Stimulated activated CD4-positive, alpha-beta T cell treated with anti-CD3 and anti-CD28 coated beads, TNF-alpha, amount 100 ng/mL, for 24 hours (primary cell): ENCODE measurements at regions not wholly inside any gene's neighbourhood (a gene's known extent, or its start where the extent isn't known, plus 50 kb on each side); places are given as distances from the start of the nearest gene placed in this dataset.
"Not testable (repeated sequence)": the region's sequence is repeated elsewhere in the genome, so short reads cannot be mapped to it uniquely, and the experiment has no call there.

Source experiments
- DNase-seq, 3 experiments: peaks; one replicate each; pipeline ENCODE4 v3.0.0-alpha.2; 2020; ENCODE audit warnings: low read depth in 3 of 3

- no peak for DNase-seq
These were observed 425.8 kb upstream of the GRIN3A start for GRCh38 chr9:102164247-102164646.

GRCh38 chr9:102153081-102153480 is 414.6 kb upstream of the GRIN3A start:
- not testable (repeated sequence) for DNase-seq

- no peak for DNase-seq
These were observed 397.3 kb upstream of the GRIN3A start for GRCh38 chr9:102135768-102136167.

- DNase-seq = no peak
These were observed 386.0 kb upstream of the GRIN3A start for GRCh38 chr9:102124465-102124864.

GRCh38 chr9:102114557-102114956 is 376.1 kb upstream of the GRIN3A start:
- no peak for DNase-seq

- no peak for DNase-seq
These were observed 374.7 kb upstream of the GRIN3A start for GRCh38 chr9:102113191-102113590.

GRCh38 chr9:102106439-102106838 is 368.0 kb upstream of the GRIN3A start:
- DNase-seq = no peak

- no peak for DNase-seq
These were observed 363.3 kb upstream of the GRIN3A start for GRCh38 chr9:102101723-102102122.

- no peak for DNase-seq
These were observed 348.7 kb upstream of the GRIN3A start for GRCh38 chr9:102087141-102087540.

GRCh38 chr9:102085548-102085947 is 347.1 kb upstream of the GRIN3A start:
- no peak for DNase-seq

- no peak for DNase-seq
These were observed 333.8 kb upstream of the GRIN3A start for GRCh38 chr9:102072059-102072764.

GRCh38 chr9:102069969-102070368 is 331.5 kb upstream of the GRIN3A start:
- DNase-seq = no peak

GRCh38 chr9:102054811-102055210 is 316.4 kb upstream of the GRIN3A start:
- no peak for DNase-seq

GRCh38 chr9:102049586-102050246 is 311.3 kb upstream of the GRIN3A start:
- no peak for DNase-seq

GRCh38 chr9:102047549-102047948 is 309.1 kb upstream of the GRIN3A start:
- no peak for DNase-seq

- no peak for DNase-seq
These were observed 305.7 kb upstream of the GRIN3A start for GRCh38 chr9:102044133-102044532.

GRCh38 chr9:102038006-102038405 is 299.6 kb upstream of the GRIN3A start:
- no peak for DNase-seq

- DNase-seq = no peak
These were observed 297.5 kb upstream of the GRIN3A start for GRCh38 chr9:102035929-102036328.

- DNase-seq = no peak
These were observed 294.2 kb upstream of the GRIN3A start for GRCh38 chr9:102032614-102033013.

GRCh38 chr9:102000956-102001355 is 262.5 kb upstream of the GRIN3A start:
- DNase-seq = no peak

- DNase-seq = no peak
These were observed 261.0 kb upstream of the GRIN3A start for GRCh38 chr9:101999441-101999840.

GRCh38 chr9:101995231-101995630 is 256.8 kb upstream of the GRIN3A start:
- no peak for DNase-seq

- DNase-seq = no peak
These were observed 255.3 kb upstream of the GRIN3A start for GRCh38 chr9:101993771-101994170.

GRCh38 chr9:101991926-101992325 is 253.5 kb upstream of the GRIN3A start:
- no peak for DNase-seq
